Right lobe of liver (tissue), 6 donors: ENCODE measurements at regions not wholly inside any gene's neighbourhood (a gene's known extent, or its start where the extent isn't known, plus 50 kb on each side); places are given as distances from the start of the nearest gene placed in this dataset.

Experiments used
- ATAC-seq, 4 donors: fragments of 200-7000 bp; cut with Tn5 transposase; one replicate each; pipeline ENCODE4 v1.9.1; 2020; ENCODE audit warnings: mild to moderate bottlenecking in 4 of 4, moderate library complexity in 4 of 4
- DNase-seq, 3 donors: peaks; one replicate each; pipeline ENCODE4 v3.0.0-alpha.2; 2020
- H3K27ac ChIP-seq, 3 donors: fragments of 200-600 bp; one replicate each; pipeline ENCODE4 v1.8.0; 2022
- H3K27me3 ChIP-seq, 2 donors: fragments of 200-600 bp; one replicate each; pipeline ENCODE4 v1.8.0; 2022
- H3K36me3 ChIP-seq, 4 donors: fragments of 200-600 bp; sonication (generic) in 1 of 4; one replicate each; pipeline versions ENCODE4 v1.5.1 to v1.8.0; 2017 to 2022; ENCODE audit warnings: control low read depth in 1 of 4
- H3K4me1 ChIP-seq, 4 donors: fragments of 200-600 bp; sonication (generic) in 1 of 4; one replicate each; pipeline versions ENCODE4 v1.5.1 to v1.8.0; 2017 to 2022; ENCODE audit warnings: control low read depth in 1 of 4
- H3K4me3 ChIP-seq, 3 donors: fragments of 200-600 bp; one replicate each; pipeline ENCODE4 v1.8.0; 2022
- H3K9me3 ChIP-seq, 4 donors: fragments of 200-600 bp; sonication (generic) in 1 of 4; one replicate each; pipeline versions ENCODE4 v1.5.1 to v1.8.0; 2017 to 2022; ENCODE audit warnings: control low read depth in 1 of 4
- CTCF ChIP-seq, 4 donors: fragments of 200-600 bp in 3 of 4; fragments of 450-650 bp in 1 of 4; IDR thresholded peaks; one replicate each; pipeline versions ENCODE4 v1.5.1 to v1.8.0; 2016 to 2022; ENCODE audit warnings: antibody characterized with exemption in 4 of 4, mild to moderate bottlenecking in 2 of 4
- POLR2A ChIP-seq: fragments of 450-650 bp; IDR thresholded peaks from one replicate; pipeline ENCODE4 v1.6.1; 2017; ENCODE audit warnings: antibody characterized with exemption, mild to moderate bottlenecking
- WGBS: methylation state at CpG from one replicate; pipeline ENCODE4 v1.1.6; 2018; ENCODE audit warnings: low coverage, low lambda C conversion rate; ENCODE audit not compliant: insufficient coverage; ENCODE audit errors: missing lambda C conversion rate; 5-methylcytosine and 5-hydroxymethylcytosine counted together
- intact Hi-C, 2 donors: fragments of 100-400 bp; cut with DNase I; formaldehyde crosslinking; loops; one replicate each; pipeline versions ENCODE4 v1.11.2 to v1.14.1; 2022
- donor health status: DM: no; HTN: yes; CAD: no.
- donor health status: DM: no; HTN: no; CAD: no.
- donor health status: DM: no; HTN: no; CAD: no.
- donor health status: DM: no; HTN: yes; CAD: no.
- donor health status: DM: no; HTN: yes; CAD: no.

- TF ChIP-seq POLR2A: no peak
- no peak for TF ChIP-seq CTCF (IDR thresholded peaks at IDR 0.05)
- intact Hi-C loops: no loop called here
- ATAC-seq (no peak), DNase-seq (no peak)
- WGBS: 86% methylated on average over 1 of the region's 1 CpG
- no peaks in the 10 kb centered on the region for H3K9me3 ChIP-seq
- no peaks in the 10 kb centered on the region for H3K36me3 ChIP-seq
- no peak overlapping the region for H3K27ac ChIP-seq
- no peaks in the 10 kb centered on the region for H3K27me3 ChIP-seq
- H3K4me3 ChIP-seq: no peak overlapping the region
- H3K4me1 ChIP-seq: peaks cover 0 to 12% (median 0%) of the 10 kb centered on the region in 4 donors
These were observed 55.0 kb upstream of the PLSCR4 start for GRCh38 chr3:146305808-146306423.

GRCh38 chr3:146300768-146301167, 49.9 kb upstream of the PLSCR4 start:
- DNase-seq (no peak), ATAC-seq (no peak)
- no peaks in the 10 kb centered on the region for H3K4me1 ChIP-seq
- WGBS: no CpG with 5 or more reads among the region's 1 CpG
- no peaks in the 10 kb centered on the region for H3K9me3 ChIP-seq
- no peaks in the 10 kb centered on the region for H3K27me3 ChIP-seq
- TF ChIP-seq CTCF (IDR thresholded peaks at IDR 0.05) (no peak), POLR2A (no peak)
- no peaks in the 10 kb centered on the region for H3K36me3 ChIP-seq
- H3K27ac ChIP-seq: no peak overlapping the region
- intact Hi-C loops: no loop called here
- no peak overlapping the region for H3K4me3 ChIP-seq
